ENCODE measurements at regions not wholly inside any gene's neighbourhood (a gene's known extent, or its start where the extent isn't known, plus 50 kb on each side); places are given as distances from the start of the nearest gene placed in this dataset.

DNA sequence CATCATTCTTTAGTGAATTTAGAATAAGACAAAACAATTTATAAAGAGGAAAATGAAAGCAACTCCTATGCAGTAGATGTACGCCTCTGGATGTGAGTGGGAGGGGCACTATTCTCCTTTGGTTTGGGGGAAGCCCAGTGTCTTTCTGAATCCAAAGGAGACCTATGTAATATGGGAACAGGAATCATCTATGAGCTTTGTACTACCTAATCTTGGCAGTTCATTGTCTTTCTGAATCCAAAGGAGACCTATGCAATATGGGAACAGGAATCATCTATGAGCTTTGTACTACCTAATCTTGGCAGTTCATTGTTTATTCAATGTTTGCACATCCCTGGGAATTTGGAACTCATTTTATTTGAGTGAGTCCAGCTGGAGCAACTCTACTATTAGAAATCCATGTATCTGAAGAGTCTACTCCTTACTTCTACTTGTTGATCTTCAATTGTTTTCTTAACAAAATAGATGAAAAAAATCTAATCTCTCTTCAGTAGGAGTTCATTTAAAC lies 401.1 kb upstream of the LRATD1 start:
- intact Hi-C loops (cut with micrococcal nuclease): no loop called here

- intact Hi-C loops (cut with micrococcal nuclease): no loop called here
Observed at GRCh38 chr2:14232217-14232616, 400.3 kb upstream of the LRATD1 start.

- intact Hi-C loops (cut with micrococcal nuclease): no loop called here
Observed at GRCh38 chr2:14234911-14235310, 397.6 kb upstream of the LRATD1 start.

DNA sequence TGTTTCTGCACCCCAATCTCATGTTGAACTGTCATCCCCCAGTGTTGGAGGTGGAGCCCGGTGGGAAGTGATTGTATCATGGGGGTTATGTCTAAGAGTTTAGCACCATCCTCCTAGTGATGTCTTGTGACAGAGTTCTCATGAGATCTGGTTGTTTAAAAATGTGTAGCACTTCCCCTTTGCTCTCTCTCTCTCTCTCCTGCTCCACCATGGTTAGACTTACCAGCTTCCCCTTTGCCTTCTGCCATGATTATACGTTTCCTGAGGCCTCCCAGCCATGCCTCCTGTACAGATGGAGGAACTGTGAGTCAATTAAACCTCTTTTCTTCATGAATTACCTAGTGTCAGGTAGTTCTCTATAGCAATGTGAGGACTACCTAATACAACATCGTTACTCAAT lies 396.9 kb upstream of the LRATD1 start:
- intact Hi-C loops (cut with micrococcal nuclease): no loop called here

GRCh38 chr2:14237902-14238301 lies 394.6 kb upstream of the LRATD1 start:
- intact Hi-C loops (cut with micrococcal nuclease): no loop called here

GRCh38 chr2:14239605-14240004 lies 392.9 kb upstream of the LRATD1 start:
- intact Hi-C loops (cut with micrococcal nuclease): no loop called here

DNA sequence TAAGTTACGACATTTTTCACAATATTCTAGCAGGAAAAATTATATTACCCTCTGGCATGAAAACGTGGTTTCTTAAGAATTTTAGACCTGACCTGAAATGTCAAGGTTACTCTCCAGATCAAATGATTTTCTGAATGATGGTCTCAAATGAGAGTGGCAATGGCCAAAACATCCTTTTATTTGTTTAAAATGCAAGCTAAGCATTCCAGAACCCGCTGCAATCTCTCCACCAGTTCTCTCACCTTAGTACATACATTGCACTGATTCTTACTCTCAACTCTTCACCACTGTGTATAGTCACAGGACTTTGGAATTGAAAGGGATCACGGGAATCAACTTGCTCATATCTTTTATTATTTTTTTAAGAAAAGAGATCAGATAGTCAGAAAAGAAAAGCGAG lies 391.6 kb upstream of the LRATD1 start:
- intact Hi-C loops (cut with micrococcal nuclease): no loop called here

DNA sequence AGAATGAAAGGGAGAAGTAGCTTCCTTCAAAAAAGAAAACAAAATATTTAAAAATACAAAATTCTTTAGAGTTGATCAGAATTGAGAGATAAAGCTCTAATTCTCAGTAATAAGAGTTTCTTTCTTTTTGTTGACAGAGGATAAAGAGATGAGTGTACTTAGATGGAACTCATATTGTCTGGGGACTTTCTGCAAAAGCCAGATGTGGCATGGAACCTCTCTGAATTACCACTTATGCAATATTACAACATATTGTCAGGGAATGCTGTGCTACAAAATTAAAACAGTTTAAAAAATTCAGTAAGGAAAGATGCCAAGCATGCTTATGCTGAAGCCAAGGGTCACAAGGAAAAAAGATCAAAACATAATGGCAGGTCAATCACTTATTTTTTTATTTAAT lies 386.6 kb upstream of the LRATD1 start:
- intact Hi-C loops (cut with micrococcal nuclease): no loop called here

GRCh38 chr2:14255135-14255820 lies 377.2 kb upstream of the LRATD1 start:
- intact Hi-C loops (cut with micrococcal nuclease): no loop called here

- intact Hi-C loops (cut with micrococcal nuclease): no loop called here
Observed at GRCh38 chr2:14256890-14257289, 375.6 kb upstream of the LRATD1 start.

GRCh38 chr2:14257801-14258507 lies 374.6 kb upstream of the LRATD1 start:
- intact Hi-C loops (cut with micrococcal nuclease): no loop called here

DNA sequence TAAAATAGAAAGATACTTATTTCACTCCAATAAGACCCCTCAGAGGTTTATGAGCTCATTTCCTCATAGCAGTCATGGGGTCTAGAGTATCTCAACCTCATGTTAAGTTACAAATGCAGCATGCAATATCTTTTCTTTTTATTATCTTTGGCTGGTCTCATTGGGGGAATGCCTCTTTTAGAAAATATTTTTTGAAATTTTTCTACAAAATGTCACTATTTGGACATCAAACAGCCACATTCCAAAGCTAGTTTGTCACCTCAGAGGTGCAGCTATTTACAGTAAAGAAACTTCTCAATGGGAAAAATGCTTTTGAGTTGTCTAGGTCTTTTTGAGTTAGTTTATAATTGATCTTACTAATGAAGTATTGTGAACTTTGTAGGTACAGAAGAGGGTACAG lies 370.7 kb upstream of the LRATD1 start:
- intact Hi-C loops (cut with micrococcal nuclease): no loop called here

DNA sequence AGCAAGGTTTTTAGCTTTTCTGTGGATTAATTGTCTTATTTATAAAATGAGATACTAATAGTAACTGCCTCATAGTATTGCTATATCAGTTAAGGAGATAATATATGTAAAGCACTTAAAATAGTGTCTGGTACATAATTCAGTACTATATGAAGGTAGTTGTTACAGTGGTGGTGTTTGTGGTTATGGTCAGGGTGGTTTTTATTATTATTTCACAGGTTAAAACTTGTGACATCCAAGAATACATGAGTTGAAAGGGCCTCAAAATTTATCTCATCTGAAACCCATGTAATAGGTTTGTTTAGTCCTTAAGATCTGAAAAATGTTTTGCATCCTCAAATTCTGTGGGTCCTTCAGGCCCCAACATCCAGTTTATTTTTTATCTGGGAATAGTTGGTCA lies 369.5 kb upstream of the LRATD1 start:
- intact Hi-C loops (cut with micrococcal nuclease): no loop called here

- intact Hi-C loops (cut with micrococcal nuclease): no loop called here
Observed at GRCh38 chr2:14270036-14270582, 362.4 kb upstream of the LRATD1 start.

- intact Hi-C loops (cut with micrococcal nuclease): no loop called here
Observed at GRCh38 chr2:14272396-14273075, 360.0 kb upstream of the LRATD1 start.

- intact Hi-C loops (cut with micrococcal nuclease): no loop called here
Observed at GRCh38 chr2:14273650-14274049, 358.9 kb upstream of the LRATD1 start.

DNA sequence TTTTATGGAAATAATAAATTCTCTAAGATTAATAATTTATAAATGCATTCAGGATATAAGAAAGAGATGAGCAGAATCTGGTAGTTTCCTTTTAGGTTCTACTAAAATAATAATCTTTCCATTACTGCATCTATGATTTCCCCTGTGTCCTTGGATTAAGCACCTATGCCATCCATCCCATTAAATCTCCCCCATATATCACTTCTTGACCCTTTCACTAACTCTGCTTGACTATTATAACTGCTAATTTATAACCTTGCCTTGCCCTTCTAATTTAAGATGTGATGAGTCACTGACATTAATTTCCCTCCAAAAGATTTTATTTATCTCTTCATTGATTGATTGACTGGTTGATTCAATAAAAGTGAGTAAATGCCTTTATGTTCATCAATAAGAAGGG lies 348.3 kb upstream of the LRATD1 start:
- intact Hi-C loops (cut with micrococcal nuclease): no loop called here

DNA sequence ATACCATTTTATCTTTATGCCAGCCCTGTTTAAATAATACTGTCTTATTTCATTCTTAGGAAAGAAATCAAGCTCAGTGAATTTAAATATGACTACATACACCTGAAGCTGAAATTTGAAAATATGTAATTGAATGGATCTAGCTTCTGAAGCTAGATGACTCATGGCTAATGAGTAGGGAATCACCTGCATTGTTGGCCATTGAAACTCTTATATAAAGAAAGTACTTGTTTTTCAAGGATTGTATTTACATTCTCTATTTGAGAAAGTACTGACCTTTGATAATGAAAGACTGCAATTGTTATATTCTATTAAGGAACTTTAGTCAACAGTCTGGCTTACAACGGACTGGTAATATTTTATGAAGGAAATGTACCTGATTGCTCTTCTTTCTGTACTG lies 346.7 kb upstream of the LRATD1 start:
- intact Hi-C loops (cut with micrococcal nuclease): no loop called here

DNA sequence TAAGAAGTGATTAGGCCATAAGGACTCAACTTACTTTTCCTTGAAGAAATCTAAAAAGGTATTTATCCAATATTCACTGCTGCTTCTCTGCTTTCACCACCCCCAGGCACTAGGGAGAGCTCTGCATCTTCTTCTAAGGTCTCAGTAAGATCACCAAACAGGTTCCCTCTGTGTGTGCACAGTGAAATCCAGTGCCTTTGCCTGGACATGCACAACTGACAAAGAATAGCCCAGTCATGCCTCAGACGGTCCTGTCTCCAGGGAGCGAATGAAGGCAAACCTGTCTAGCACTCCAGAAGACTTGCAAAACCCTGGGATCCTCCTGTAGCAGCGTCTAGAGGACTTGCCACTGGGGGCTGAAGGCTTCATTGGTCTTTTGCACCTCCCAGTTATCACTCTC lies 344.5 kb upstream of the LRATD1 start:
- intact Hi-C loops (cut with micrococcal nuclease): no loop called here

GRCh38 chr2:14292964-14293363 lies 339.6 kb upstream of the LRATD1 start:
- intact Hi-C loops (cut with micrococcal nuclease): no loop called here

- intact Hi-C loops (cut with micrococcal nuclease): no loop called here
Observed at GRCh38 chr2:14297340-14297739, 335.2 kb upstream of the LRATD1 start.

DNA sequence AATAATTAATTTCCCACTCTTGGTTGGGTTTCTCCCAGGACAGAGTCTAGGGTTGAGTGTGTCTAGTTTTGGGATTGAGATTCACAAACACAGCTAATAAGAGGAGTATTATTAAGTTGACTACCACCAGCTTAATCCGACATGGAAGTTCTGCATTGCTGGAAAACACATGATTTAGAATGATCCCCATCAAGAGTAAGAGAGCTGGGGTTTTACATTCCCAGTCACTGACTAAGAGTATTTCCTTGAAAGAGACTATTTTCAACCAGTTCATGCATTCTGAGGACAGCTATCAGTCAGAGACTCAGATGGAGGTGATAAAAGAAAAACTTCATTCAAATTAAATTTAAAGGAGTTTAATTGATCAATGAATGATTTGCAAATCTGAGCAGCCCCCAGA lies 334.6 kb upstream of the LRATD1 start:
- intact Hi-C loops (cut with micrococcal nuclease): no loop called here
